ENCODE measurements at regions not wholly inside any gene's neighbourhood (a gene's known extent, or its start where the extent isn't known, plus 50 kb on each side); places are given as distances from the start of the nearest gene placed in this dataset.

DNA sequence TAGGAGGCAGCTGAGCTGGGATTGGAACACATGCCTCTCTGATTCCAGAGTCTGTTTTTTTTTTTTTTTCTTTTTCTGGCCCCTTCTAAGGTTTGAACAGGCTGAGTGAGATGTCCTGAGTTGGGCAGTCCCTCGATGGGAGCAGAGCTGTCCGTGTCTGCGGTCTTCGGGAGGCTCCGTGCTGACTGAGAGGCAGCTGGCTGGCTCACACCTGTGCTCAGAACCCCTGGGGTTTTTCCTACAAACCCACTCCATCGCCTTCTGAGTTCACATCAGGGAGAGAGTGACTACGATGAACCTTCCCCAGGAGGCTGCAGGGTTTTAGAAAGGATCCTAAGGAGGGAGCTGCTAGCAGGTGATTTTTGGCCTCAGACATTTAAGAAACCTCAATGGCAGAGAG lies 92.5 kb downstream of the IRF8 start:
- DNase-seq = no peak

DNA sequence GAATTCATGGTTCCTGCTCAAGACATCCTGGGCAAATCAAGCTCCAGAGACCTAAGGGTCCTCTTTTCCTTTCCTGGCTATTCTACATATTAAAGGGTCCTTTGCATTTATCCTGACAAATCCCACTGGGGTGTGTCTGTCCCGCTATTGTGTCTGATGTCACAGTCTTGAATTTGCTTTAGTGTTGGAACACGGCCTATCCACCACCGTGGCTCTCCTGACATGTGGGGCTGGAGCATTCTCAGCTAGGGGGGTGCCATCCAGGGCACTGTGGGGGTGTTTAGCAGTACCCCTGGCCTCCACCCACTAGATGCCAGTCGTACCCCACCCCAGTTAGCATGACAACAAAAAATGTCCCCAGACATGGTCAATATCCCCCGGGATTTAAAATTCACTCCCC lies 92.9 kb downstream of the IRF8 start:
- DNase-seq = no peak

DNA sequence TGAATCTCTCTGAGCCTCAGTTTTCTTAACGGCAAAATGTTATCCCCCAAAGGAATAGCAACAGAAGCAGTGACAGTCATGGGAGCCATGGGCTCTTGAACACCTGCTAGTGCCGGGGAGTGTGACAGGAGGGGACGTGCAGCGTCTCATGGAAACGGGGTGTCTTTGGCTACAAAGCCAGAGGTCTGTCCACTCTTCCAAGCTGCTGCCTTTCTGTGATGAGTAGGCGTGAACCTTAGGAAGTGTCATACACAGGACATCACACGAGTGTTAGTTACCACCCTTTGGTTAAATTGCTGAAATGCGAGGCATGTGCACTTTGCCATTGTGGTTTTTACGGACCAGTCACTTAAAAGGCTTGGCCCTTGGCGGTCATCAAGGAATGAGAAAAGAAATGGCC lies 93.4 kb downstream of the IRF8 start:
- DNase-seq = no peak

DNA sequence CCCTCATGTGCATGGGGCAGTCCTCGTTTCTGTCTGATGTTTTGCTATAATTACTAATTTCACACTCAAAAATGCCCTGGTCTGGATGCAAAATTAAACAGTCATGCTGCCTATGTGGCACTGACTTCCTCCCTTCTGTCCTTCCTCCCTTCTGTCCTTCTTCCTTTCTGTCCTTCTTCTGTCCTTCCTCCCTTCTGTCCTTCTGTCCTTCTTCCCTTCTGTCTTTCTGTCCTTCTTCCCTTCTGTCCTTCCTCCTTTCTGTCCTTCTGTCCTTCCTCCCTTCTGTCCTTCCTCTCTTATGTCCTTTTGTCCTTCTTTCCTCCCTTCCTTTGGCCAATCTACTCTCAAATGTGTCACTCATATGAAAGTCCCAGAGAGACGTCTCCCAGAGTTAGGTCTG lies 93.8 kb downstream of the IRF8 start:
- no peak for DNase-seq

DNA sequence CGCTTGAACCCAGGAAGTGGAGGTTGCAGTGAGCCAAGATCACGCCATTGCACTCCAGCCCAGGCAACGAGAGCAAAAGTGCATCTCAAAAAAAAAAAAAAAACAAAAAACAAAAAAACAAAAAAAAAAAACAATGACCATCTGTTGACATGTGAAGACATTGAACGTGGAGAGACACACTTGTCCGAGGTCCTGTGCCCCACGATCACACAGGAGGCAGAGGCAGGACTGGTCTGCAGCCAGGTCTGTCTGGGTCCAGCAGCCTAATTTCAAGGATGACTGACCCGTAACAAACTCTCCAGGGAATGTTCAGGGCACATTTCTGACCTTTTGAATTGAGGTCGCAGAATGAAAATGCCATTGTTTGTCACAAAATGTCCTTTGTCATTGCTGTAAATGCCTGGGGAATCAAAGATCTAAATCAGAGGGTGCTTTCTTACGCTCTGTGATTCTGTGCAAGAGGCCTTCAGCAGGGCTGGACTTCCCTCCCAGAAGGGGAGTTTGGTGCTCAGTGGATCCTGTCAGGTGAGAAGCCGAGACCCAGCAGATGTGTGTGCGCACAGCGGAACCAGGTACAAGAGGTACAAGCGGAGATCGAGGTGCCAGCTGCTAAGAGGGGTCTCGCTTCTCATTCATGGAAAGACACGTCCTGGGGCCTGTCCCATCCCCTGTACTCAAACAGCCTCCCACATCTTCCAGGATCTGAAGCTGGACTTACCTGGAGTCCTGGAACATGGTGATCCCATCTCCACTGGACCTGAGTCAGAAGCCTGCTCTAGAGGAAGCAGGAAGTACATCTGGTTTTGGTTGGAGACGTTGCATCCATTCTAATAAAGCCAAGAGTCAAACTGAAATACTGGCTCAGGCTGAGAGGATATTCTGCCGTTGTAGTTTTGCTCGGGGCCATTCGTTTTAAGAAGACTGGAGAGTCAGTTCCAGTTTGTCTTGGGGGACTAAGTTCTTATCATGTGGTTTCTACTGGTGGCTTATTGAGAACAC lies 95.8 kb downstream of the IRF8 start:
- no peak for DNase-seq

DNA sequence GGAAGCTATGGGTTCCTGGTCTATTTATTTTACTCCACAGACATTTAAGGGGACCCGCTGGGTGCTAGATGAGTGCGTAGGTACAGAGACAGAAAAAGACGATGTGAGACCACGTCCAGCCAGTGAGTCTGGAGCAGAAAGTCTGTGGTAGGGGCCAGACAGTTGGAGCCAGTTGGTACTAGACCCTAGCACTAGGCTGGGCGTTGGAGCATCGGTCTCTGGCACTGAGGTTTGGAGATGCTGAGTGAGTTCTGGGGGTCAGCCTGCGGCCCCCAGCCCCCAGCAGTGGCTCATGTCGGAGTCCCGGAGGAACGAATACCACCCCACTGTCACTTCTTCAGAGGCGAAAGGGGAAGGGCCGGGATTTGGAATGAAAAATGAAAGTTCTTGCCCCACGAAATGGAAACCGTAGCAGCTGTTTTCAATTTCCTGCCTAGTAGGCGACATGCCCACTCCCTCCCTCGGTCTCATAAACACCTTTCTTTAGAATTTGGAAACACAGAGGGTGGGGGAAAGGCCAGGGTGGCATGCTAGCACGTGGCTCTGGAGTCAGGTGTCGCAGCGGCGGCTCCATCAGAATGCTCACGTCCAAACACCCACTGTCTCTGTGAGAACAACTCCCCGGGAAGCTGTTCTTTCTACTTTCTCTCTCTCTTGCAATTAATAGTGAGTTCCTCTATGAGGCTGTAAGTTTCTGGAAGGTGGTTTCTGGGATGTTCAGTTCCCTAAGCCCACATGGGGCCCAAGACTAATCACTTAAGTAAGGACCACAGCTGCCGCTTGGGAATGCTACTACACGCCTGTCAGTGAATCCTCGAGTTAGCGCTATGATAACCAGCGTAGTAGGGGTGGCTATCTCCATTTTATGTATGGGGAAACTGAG lies 96.8 kb downstream of the IRF8 start:
- DNase-seq = peak; percentile 16 to 24

DNA sequence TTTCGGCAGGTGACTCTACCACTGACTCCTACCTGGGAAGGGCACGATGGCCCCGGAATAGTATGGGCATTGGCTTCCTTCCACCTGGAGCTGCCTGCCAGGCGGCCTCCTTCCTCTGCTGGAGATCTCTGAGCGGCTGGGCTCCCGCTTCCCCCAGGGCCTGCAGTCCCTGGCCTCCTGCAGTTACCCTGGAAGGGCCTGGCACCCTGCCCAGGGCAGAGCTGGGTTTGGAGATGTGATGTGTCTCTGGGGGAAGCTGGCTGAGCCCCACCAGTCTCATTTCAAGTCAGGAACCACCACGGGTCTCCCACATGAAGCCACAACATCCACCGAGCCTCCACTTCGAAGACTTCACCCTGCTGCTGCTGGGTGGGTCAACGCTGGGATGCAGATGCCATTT lies 97.9 kb downstream of the IRF8 start:
- DNase-seq = no peak

DNA sequence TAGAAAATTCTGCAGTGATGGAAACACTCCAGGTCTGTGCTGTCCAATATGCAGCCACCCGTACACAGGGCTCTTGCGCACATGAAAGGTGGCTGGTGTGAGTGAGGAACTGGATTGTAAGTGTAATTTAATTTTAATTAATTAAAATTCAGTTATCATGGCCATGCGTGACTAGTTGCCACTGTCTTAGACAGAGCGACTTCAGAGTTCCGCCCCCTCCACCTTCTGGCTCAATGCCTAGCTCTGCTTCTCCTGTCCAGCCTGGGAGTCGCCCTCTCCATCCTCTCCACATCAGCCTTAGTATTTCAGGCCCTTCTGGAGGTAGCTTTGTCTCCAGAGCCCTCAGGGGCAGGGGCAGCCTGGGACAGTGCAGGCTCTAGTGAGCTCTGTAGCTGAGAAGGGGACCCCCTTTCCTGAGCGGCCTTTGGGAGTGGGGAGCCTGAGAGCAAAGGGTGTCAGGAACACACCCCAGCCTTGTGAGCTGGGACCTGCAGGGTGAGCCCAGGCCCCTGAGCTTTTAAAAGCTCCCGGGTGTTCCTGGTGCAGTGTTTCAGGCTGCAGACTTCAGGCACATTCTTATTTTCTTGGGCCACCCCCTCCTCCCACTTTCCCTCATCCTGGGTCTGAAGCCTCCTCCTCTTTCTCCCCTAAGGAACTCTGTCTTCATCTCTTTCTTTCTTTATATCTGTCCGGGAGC lies 99.4 kb downstream of the IRF8 start:
- DNase-seq = no peak

DNA sequence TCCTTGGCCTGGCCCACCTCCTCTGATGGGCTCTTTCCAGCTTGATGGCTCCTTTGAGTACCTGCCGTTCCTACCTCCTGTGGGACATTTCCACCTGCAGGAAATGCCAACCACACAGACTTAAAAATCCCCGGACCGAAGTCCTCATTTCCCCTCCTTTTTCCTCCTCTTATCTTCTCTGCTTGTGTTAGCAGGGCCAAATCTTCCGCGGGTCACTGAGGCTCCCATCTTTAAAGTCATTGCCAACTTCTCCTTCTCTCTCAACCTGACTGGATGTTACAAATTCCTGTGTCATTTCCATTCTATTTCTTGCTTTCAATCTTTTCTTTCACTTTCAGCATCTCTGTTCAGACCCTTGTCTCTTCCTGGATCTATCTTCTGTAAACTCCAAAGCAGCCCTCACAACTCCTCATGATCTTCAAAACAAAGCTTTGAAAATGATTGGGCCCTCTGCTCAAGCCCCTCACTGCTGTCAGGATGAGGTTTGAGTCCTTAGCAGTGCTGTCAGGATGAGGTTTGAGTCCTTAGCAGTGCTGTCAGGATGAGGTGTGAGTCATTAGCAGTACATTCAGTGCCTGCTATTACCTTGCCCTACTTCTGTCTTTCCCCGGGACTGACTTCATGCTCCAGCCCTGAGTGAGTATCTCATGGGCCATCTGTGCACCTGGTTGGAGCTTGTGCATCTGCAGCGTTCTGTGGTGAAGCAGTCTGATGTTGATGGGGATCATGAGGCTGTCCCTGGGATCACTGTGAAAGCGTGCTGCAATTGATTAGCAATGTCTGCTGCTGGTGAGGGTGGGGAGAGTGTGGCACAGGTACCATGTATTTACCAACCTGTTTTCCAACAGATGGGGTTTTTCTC lies 100.1 kb downstream of the IRF8 start:
- DNase-seq = no peak

DNA sequence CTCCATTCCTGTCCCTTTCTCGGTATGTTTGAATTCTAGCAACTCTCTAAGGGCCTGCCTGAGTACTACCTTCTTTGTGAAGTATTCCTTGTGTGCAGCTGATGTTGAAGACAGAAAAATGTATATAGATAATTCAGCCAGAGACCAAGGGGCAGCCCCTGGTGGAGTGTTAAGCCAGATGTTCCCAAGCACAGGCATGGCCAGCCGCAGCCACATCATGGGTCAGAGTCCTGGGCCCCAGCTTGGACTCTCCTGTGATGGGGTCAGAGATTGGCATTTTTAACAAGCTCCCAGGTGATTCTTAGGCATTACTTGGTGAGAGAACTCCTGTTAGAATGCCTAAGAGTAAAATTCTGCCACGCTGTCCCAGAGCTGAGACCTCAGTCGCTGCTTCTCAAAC lies 100.8 kb downstream of the IRF8 start:
- DNase-seq = no peak

DNA sequence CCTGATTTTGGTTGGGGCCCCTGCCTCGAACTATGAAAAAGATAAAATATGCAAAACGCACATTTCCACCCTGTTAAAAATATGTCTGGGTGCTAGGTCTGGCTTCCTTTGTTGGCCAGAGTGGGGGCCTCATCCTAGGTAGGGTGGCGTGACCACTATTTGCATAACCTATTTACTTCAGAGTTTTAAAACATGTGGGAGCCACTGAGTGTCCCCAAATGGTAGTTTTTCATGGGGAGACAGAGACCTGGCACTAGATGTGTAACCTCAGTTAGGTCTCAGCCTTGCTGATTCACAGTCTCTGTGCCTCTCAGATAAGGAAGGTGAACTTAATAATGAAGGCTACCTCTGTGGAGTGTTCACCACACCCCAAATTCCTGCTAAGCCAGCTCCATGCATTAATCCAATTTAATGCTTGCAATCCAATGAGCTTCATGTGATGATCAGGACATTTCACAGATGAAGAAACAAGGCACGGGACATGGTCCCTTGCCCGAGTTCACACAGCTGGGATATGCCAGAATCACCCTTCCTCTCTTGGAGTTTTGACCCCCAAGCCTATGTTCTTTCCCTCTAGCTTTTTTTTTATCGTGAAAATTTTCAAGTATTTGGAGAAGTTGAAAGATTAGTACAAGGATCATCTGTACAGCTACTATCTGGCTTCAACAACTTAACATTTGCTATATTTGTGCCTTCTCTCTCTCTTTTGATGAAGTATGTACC lies 103.4 kb downstream of the IRF8 start:
- no peak for DNase-seq

DNA sequence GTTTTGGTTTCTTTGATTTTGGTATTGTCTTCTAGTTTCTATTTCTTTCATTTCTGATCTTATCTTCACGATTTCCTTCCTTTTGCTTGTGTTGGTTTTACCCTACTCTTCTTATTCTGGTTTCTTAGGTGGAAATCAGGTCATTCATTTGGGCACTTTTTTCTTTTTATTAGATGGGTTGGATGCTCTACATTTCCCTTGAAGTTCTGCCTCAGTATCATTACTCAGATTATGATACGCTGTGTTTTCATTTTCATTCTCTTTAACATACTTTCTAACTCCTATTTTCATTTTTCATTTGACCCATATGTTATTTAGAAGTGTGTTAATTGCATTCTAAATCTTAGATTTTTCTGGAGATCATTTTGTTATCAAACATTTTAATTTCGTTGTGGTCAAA lies 108.6 kb downstream of the IRF8 start:
- DNase-seq = no peak

DNA sequence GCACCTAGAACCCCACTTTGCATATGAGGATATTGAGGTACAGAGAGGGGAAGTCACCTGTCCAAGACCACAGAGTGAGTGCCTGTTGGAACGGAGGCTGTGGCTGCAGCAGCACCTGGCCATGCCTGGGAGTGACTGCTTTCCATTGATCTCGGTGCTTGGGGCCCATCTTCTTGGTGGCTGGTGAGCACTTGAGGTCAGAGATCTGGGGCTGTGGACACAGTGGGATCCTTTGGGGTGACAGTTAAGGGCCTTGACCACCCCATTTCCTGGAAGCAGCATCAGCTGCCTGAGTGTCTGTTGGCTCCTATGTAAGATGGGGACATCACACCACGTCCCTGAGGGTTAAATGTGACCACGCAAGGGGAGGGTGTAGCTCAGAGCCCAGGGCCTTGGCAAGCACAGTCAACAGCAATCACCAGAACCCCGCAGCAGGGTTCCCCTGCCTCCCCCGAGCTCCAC lies 111.7 kb downstream of the IRF8 start:
- DNase-seq = no peak

DNA sequence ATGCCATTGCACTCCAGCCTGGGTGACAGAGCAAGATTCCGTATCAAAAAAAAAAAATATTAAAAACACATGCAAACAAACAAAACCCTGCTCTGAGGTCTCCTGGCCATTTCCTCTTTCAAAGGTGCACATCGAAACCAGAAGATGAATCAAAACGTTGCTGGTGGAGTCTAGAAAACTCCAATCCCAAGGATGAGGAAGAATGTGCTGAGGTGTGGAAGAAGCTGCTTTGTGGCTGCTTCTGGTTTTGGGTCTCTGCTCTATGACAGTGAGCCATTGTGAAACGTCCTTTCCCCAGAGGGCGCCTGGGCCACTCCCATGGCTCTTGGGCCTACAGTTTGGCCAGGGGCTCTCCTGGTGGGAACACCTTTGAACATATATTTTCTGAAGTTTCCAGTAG lies 112.6 kb downstream of the IRF8 start:
- no peak for DNase-seq

DNA sequence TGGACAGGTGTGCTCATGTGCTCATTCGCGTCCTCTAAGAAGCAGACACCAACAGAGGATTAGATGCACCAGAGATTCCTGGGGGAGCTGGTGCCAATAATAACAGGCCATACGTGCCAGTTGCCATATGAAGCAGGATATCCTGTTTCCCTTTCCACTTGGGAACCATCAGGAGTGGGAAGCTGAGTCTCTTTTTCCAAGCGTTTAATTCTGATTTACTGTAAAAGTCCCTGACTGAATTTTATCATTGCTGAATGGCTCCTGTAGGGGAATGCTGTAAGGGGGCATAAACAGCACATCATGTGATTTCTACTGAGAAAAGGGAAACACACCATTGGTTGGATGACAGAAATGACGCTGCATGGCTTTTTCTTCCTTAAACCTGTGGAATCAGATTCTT lies 113.3 kb downstream of the IRF8 start:
- DNase-seq = no peak

DNA sequence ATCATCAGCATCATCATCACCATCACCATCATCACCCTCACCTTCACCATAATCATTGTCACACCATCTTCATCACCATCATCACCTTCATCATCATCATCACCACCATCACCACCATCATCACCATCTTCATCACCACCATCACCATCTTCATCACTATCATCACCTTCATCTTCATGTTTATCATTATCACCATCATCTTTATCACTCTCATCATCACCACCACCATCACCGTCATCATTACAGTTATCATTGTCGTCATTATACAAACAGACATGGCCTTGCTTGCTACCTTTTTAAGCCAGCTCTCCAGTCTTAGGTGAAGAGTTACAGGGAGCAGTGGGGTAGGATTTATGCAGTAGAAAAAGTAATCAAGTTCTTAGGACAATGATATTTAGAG lies 114.9 kb downstream of the IRF8 start:
- DNase-seq = no peak

DNA sequence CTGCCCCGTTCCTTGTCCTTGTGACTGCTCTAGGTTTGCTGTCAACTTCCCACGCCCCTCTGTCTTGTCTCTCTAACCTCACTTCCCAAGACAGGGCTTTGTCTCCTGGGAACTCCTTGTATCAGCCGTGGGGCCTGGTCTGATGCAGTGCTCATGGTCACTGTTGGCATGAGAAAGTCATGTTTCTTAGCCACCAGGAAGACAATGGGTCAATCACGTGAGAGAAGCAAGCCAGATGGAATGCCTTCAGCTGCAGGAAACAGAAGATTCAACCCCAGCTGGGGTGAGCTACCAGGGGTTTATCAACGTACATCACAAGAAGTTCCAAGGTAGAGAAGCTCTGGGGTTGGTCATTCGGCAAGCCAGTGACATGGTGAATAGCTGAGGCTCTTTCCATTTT lies 116.6 kb downstream of the IRF8 start:
- no peak for DNase-seq

DNA sequence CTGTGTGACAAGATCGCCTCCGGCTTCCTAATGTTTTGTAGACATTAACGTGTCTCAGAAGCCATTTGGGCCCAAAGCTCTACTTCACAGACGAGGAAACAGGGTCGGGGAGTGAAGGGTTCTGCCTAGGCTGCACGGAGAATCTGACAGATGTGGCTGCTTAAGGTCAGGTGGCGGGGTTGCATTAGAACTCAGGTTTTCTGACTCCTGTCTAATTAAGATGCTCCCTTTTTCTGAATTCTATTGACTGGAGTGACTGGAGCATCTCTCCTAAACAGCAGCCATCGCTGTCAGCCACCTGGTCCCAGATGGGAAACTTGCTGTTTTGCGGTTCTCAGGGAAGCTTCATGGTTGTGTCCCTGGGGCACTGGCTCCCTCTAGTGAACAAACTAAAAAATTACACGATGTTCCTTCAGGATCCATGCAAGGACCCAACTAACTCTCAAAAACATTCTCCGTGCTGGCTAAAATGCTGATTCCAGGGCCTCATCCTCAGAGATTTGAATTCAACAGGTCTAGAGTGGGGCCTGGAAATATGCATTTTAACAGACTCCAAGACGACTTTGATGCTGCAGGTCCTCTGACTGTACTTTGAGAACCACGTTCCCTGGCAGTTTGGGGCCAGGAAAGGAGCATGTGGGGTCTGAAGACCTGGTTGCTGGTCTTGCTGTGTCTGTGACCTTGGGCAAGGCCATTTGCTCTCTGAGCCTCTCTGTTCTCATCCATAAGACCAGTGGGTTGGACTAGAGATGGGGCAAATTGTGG lies 117.4 kb downstream of the IRF8 start:
- peak; percentile 8 to 20 for DNase-seq

DNA sequence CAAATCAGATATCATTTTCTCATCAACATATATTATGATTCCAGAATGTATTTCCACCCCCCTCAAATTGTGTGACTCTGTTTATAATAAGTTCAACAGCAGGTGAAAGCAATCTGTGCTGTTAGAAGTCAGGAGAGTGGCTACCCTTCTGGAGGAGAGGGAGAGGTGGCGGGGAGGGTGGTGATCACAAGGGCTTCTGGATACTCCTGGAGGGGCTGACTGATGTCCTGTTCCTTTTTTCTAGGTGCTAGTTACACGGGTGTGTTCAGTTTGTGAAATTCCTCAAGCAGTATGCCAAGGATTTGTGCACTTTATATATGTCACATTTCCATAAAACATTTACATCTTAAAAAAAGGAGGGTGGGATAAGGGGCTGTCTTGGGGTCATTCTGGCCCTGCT lies 119.1 kb downstream of the IRF8 start:
- DNase-seq = no peak

DNA sequence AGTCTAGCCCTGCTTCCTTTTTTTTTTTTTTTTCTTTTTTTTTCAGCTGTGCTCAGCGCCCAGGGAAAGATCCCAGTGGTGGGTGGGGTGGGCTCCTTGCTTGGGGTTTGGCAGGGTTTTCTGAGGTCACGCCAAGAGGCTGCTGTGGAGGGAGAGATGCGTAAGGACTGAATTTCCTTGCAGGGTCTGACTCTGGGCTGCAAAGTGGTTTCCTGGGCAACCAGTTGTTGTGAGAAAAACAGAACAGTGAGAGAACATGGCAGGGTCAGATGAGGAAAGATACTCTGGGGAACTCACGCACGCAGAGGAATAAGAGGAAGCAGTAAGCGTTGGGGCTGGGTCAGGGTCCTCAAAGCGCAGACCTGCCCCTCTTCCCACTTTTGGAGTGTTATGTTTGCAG lies 119.5 kb downstream of the IRF8 start:
- DNase-seq = no peak

DNA sequence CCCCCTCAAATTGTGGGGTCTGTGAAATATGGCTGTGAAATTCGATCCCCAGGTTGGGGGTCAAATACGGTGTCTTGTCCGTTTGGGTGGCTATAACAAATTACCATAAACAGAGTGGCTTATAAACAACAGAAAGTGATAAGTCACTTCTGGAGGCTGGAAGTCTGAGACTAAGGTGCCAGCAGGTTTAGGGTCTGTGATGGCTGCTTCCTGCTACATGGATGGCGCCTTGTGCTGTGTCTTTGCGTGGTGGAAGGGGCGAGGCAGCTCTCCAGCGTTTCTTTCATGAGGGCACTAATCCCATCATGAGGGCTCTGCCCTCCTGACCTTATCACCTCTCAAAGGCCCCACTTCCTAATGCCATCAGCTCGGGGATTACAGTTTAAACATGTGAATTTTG lies 120.0 kb downstream of the IRF8 start:
- no peak for DNase-seq
